PC-3 (cell line): ENCODE measurements at regions not wholly inside any gene's neighbourhood (a gene's known extent, or its start where the extent isn't known, plus 50 kb on each side); places are given as distances from the start of the nearest gene placed in this dataset.

Source experiments
- ATAC-seq: fragments of 200-7000 bp; cut with Tn5 transposase; 2 replicates; pipeline ENCODE4 v1.9.1; 2020; ENCODE audit warnings: mild to moderate bottlenecking, moderate library complexity
- BruUV-seq: library from RNA; stranded (reverse); fragments of 400-500 nt; replicated peaks from 2 replicates; lab custom pipeline; 2021; lab: Mats Ljungman, UMichigan
- CTCF ChIA-PET: fragments of 300-600 bp; sonication (Branson Sonifier 250); formaldehyde crosslinking; loops from one replicate; lab custom pipeline; 2022; ENCODE audit warnings: antibody characterized with exemption; lab: Charles Lee
- POLR2A ChIA-PET: fragments of 300-600 bp; sonication (Branson Sonifier 250); formaldehyde crosslinking; loops from one replicate; lab custom pipeline; 2022; ENCODE audit warnings: antibody characterized with exemption; ENCODE audit not compliant: unreplicated experiment; lab: Charles Lee
- DNase-seq: peaks from one replicate; pipeline ENCODE4 v3.0.0-alpha.2; 2015
- H2AFZ ChIP-seq: fragments of 300-600 bp; sonication (generic); 2 replicates; pipeline ENCODE4 v1.6.0; 2016; ENCODE audit warnings: antibody characterized with exemption, low read length
- H3F3A ChIP-seq: fragments of 300-600 bp; sonication (generic); one replicate; pipeline ENCODE4 v1.6.0; 2017; ENCODE audit warnings: antibody characterized with exemption, low read length, control low read depth, mild to moderate bottlenecking; ENCODE audit not compliant: unreplicated experiment
- H3K27ac ChIP-seq: fragments of 300-600 bp; sonication (generic); 2 replicates; pipeline ENCODE4 v1.5.1; 2016; ENCODE audit warnings: mild to moderate bottlenecking, low read length
- H3K27me3 ChIP-seq: fragments of 300-600 bp; sonication (generic); 2 replicates; pipeline ENCODE4 v1.6.1; 2016; ENCODE audit warnings: low read length, mixed read lengths
- H3K36me3 ChIP-seq: fragments of 300-600 bp; sonication (generic); 2 replicates; pipeline ENCODE4 v1.6.1; 2016; ENCODE audit warnings: low read depth, mixed run types, low read length, mixed read lengths
- H3K4me1 ChIP-seq: fragments of 300-600 bp; sonication (generic); 2 replicates; pipeline ENCODE4 v1.5.1; 2016; ENCODE audit warnings: low read length; ENCODE audit not compliant: insufficient read depth
- H3K4me2 ChIP-seq: fragments of 300-600 bp; sonication (generic); 2 replicates; pipeline ENCODE4 v1.6.0; 2016; ENCODE audit warnings: low read length
- H3K4me3 ChIP-seq: fragments of 300-600 bp; sonication (generic); 2 replicates; pipeline ENCODE4 v1.5.1; 2016; ENCODE audit warnings: mild to moderate bottlenecking, low read length, mixed read lengths
- H3K79me2 ChIP-seq: fragments of 300-600 bp; sonication (generic); 2 replicates; pipeline ENCODE4 v1.6.1; 2017; ENCODE audit warnings: low read length, mixed read lengths
- H3K9ac ChIP-seq: fragments of 300-600 bp; sonication (generic); 2 replicates; pipeline ENCODE4 v1.6.0; 2016; ENCODE audit warnings: mild to moderate bottlenecking, low read length
- H3K9me2 ChIP-seq: fragments of 300-600 bp; sonication (generic); replicated peaks from 2 replicates; pipeline ENCODE4 v1.6.1; 2016; ENCODE audit warnings: mixed run types, low read length, mixed read lengths
- H3K9me3 ChIP-seq: fragments of 300-600 bp; sonication (generic); 2 replicates; pipeline ENCODE4 v1.6.1; 2016; ENCODE audit warnings: low read length, mixed read lengths
- H4K20me1 ChIP-seq: fragments of 300-600 bp; sonication (generic); 2 replicates; pipeline ENCODE4 v1.6.1; 2016; ENCODE audit warnings: low read length, mixed read lengths
- EZH2 ChIP-seq: fragments of 300-600 bp; sonication (generic); IDR thresholded peaks from one replicate; pipeline ENCODE4 v1.6.1; 2017; ENCODE audit warnings: antibody characterized with exemption, mild to moderate bottlenecking, low read length; ENCODE audit not compliant: unreplicated experiment
- EZH2phosphoT487 ChIP-seq: fragments of 300-600 bp; sonication (generic); IDR thresholded peaks from 2 replicates; pipeline ENCODE4 v1.6.1; 2018; ENCODE audit warnings: mild to moderate bottlenecking, antibody characterized with exemption, low read length, borderline replicate concordance
- intact Hi-C: fragments of 100-400 bp; cut with micrococcal nuclease; formaldehyde crosslinking; loops from 2 replicates; pipeline ENCODE4 v1.9.0; 2023
- TF ChIP-seq, protein P1 (sequence below): fragments of 300-600 bp; sonication (generic); conservative IDR thresholded peaks from 2 replicates; pipeline ENCODE4 v1.5.1; 2017; ENCODE audit warnings: antibody characterized with exemption, low read depth, mild to moderate bottlenecking, low read length

DNA sequence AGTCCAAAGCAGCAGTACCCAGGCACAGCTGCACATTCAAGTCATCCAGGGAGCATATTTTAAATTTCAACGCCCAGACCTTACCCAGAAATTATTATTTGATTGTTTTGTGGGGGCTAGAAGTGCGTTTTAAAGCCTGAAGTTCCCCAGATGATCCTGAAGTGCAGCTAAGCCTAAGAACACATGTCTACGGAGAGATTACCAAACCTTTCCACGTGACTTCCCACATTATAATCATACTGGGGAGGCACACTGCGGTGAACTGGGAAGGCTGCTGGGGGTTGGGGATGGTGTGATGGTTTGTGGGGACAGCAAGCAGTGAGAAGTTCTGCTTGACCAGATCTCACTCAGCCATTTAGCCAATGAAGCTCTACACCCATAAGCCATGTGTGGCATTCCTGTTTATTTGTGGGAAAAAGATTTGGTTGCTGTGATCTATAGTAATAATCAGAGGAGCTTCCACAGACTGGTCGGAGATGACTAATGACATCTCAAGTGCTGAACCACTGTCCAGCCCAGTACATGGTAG lies 93.4 kb upstream of the CDH6 start:
- H4K20me1 ChIP-seq, result no peaks in the 10 kb centered on the region
- H3F3A ChIP-seq, result no peaks in the 10 kb centered on the region
- intact Hi-C loops, result no loop called here
- H3K9ac ChIP-seq, result no peak overlapping the region
- no peaks in the 10 kb centered on the region for H3K9me2 ChIP-seq
- no peaks in the 10 kb centered on the region for H3K36me3 ChIP-seq
- ChIA-PET CTCF (no interaction called here), POLR2A (no interaction called here)
- no peak overlapping the region for H2AFZ ChIP-seq
- no peak for TF ChIP-seq EZH2phosphoT487
- no peak overlapping the region for H3K4me3 ChIP-seq
- peaks cover 9% of the 10 kb centered on the region for H3K4me1 ChIP-seq
- H3K9me3 ChIP-seq, result no peaks in the 10 kb centered on the region
- no peak for DNase-seq
- no peak for ATAC-seq
- no peaks in the 10 kb centered on the region for H3K79me2 ChIP-seq
- H3K4me2 ChIP-seq, result no peak overlapping the region
- no peak overlapping the region for H3K27ac ChIP-seq
- no peaks in the 10 kb centered on the region for H3K27me3 ChIP-seq
- BruUV-seq, result no TSS peak

DNA sequence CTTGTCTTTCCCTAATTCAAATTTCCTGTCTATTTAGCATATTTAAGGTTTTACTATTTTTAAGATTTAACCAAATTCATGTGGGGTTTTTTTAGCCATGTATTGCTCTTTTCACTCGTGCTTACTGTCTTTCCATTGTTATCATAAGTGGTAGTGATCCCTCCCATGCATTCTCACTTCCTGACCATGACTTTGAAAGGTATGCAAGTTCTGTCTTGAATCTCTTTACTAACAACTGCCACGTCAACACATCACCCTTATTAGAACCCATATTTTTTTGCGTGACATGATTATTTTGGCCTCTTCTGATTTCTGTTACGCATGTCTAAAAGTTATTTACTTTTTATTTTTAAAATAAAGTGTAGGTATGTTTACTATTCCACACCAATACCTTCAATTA lies 94.7 kb upstream of the CDH6 start:
- Histone ChIP-seq H3K4me2 (no peak overlapping the region), H4K20me1 (no peaks in the 10 kb centered on the region), H3K79me2 (no peaks in the 10 kb centered on the region), H3K9ac (no peak overlapping the region), H3K9me3 (no peaks in the 10 kb centered on the region), H3K4me1 (peaks cover 9% of the 10 kb centered on the region), H2AFZ (no peak overlapping the region), H3K36me3 (no peaks in the 10 kb centered on the region), H3K27me3 (no peaks in the 10 kb centered on the region), H3K9me2 (no peaks in the 10 kb centered on the region), H3K4me3 (no peak overlapping the region), H3F3A (no peaks in the 10 kb centered on the region), H3K27ac (no peak overlapping the region)
- DNase-seq, result no peak
- intact Hi-C loops, result no loop called here
- TF ChIP-seq, protein P1, sequence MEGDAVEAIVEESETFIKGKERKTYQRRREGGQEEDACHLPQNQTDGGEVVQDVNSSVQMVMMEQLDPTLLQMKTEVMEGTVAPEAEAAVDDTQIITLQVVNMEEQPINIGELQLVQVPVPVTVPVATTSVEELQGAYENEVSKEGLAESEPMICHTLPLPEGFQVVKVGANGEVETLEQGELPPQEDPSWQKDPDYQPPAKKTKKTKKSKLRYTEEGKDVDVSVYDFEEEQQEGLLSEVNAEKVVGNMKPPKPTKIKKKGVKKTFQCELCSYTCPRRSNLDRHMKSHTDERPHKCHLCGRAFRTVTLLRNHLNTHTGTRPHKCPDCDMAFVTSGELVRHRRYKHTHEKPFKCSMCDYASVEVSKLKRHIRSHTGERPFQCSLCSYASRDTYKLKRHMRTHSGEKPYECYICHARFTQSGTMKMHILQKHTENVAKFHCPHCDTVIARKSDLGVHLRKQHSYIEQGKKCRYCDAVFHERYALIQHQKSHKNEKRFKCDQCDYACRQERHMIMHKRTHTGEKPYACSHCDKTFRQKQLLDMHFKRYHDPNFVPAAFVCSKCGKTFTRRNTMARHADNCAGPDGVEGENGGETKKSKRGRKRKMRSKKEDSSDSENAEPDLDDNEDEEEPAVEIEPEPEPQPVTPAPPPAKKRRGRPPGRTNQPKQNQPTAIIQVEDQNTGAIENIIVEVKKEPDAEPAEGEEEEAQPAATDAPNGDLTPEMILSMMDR, result no peak
- TF ChIP-seq EZH2phosphoT487, result no peak
- TF ChIP-seq EZH2, result no peak
- CTCF ChIA-PET, result no interaction called here
- POLR2A ChIA-PET, result no interaction called here
- BruUV-seq, result no TSS peak
- no peak for ATAC-seq

DNA sequence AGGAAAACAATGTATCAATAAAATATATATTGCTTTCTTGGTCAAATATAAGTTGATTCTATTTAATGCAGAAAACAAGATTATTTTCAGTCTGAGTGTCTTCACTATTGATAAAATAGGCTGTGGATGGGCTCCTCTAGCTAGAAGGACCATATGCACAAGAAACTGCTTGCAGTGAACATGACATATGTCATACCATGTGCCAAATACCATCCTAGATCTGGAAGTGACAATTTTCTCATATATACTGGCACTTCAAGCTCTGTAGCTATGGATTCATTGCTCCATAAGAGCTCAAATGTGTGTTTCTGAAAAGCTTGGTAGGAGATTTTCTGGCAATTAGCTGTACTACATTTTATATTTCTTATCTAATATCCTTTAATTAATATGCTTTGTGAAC lies 95.6 kb upstream of the CDH6 start:
- BruUV-seq, result no TSS peak
- Histone ChIP-seq H3K79me2 (no peaks in the 10 kb centered on the region), H3K27ac (no peak overlapping the region), H3K36me3 (no peaks in the 10 kb centered on the region), H4K20me1 (no peaks in the 10 kb centered on the region), H3K4me3 (no peak overlapping the region), H2AFZ (no peak overlapping the region), H3K9me3 (no peaks in the 10 kb centered on the region), H3K9me2 (no peaks in the 10 kb centered on the region), H3K27me3 (no peaks in the 10 kb centered on the region), H3K4me2 (no peak overlapping the region), H3K4me1 (peaks cover 9% of the 10 kb centered on the region), H3K9ac (no peak overlapping the region), H3F3A (no peaks in the 10 kb centered on the region)
- DNase-seq, result no peak
- TF ChIP-seq EZH2 (no peak), EZH2phosphoT487 (no peak)
- TF ChIP-seq, protein P1, result no peak
- ChIA-PET CTCF (no interaction called here), POLR2A (no interaction called here)
- intact Hi-C loops, result no loop called here
- no peak for ATAC-seq
